Caco-2 (cell line): ENCODE measurements at regions not wholly inside any gene's neighbourhood (a gene's known extent, or its start where the extent isn't known, plus 50 kb on each side); places are given as distances from the start of the nearest gene placed in this dataset.

Experiments
- BruUV-seq: library from RNA; stranded (reverse); fragments of 400-500 nt; replicated peaks from 2 replicates; lab custom pipeline; 2021; lab: Mats Ljungman, UMichigan
- CTCF ChIA-PET: fragments of 300-600 bp; sonication (Branson Sonifier 250); formaldehyde crosslinking; loops from one replicate; lab custom pipeline; 2022; ENCODE audit warnings: antibody characterized with exemption; lab: Charles Lee
- POLR2A ChIA-PET: fragments of 300-600 bp; sonication (Branson Sonifier 250); formaldehyde crosslinking; loops from one replicate; lab custom pipeline; 2022; ENCODE audit warnings: antibody characterized with exemption; lab: Charles Lee
- DNase-seq, 2 experiments: peaks; one replicate each; pipeline versions ENCODE4 v3.0.0 to v3.0.0-alpha.2; 2020 to 2022
- H3K27me3 ChIP-seq: replicated peaks from 2 replicates; pipeline ENCODE4 v1.6.0; 2011; ENCODE audit warnings: low read length; ENCODE audit not compliant: control insufficient read depth, insufficient read depth
- H3K36me3 ChIP-seq: 2 replicates; pipeline ENCODE4 v1.5.1; 2011; ENCODE audit warnings: low read length; ENCODE audit not compliant: control insufficient read depth, insufficient read depth
- H3K4me1 ChIP-seq: fragments of 250-450 bp; sonication (Bioruptor Pico); 2 replicates; pipeline ENCODE4 v1.5.1; 2020; ENCODE audit warnings: mild to moderate bottlenecking
- H3K4me3 ChIP-seq: 2 replicates; pipeline ENCODE4 v1.5.1; 2011; ENCODE audit warnings: low read depth, mild to moderate bottlenecking, control low read depth, low read length
- H3K9me3 ChIP-seq: fragments of 250-450 bp; sonication (Bioruptor Pico); 2 replicates; pipeline ENCODE4 v1.5.1; 2020; ENCODE audit warnings: mild to moderate bottlenecking, moderate library complexity
- H3K27ac Mint-ChIP-seq: one replicate; pipeline ENCODE4 v1.8.0; 2022; ENCODE audit warnings: mixed read lengths; ENCODE audit not compliant: unreplicated experiment
- H3K27me3 Mint-ChIP-seq: one replicate; pipeline ENCODE4 v1.8.0; 2022; ENCODE audit warnings: mixed read lengths; ENCODE audit not compliant: insufficient read depth, unreplicated experiment
- H3K36me3 Mint-ChIP-seq: one replicate; pipeline ENCODE4 v1.8.0; 2022; ENCODE audit warnings: mild to moderate bottlenecking, mixed read lengths; ENCODE audit not compliant: insufficient read depth, unreplicated experiment
- H3K4me1 Mint-ChIP-seq: one replicate; pipeline ENCODE4 v1.8.0; 2022; ENCODE audit warnings: low read depth, mixed read lengths; ENCODE audit not compliant: unreplicated experiment
- H3K4me3 Mint-ChIP-seq: one replicate; pipeline ENCODE4 v1.8.0; 2022; ENCODE audit warnings: mild to moderate bottlenecking, moderate library complexity, mixed read lengths; ENCODE audit not compliant: unreplicated experiment
- H3K9me3 Mint-ChIP-seq: one replicate; pipeline ENCODE4 v1.8.0; 2022; ENCODE audit warnings: mixed read lengths; ENCODE audit not compliant: unreplicated experiment
- CTCF ChIP-seq, 2 experiments: fragments of 200-600 bp in 1 of 2; IDR thresholded peaks; 1 replicate in 1 of 2; 2 replicates in 1 of 2; pipeline versions ENCODE4 v1.5.1 to v1.8.0; 2011 to 2022; ENCODE audit warnings: antibody characterized with exemption in 1 of 2, control low read depth in 1 of 2, inconsistent platforms in 1 of 2, low read depth in 1 of 2, low read length in 1 of 2, mild to moderate bottlenecking in 1 of 2, moderate library complexity in 1 of 2; ENCODE audit not compliant: insufficient read depth in 1 of 2, severe bottlenecking in 1 of 2, unreplicated experiment in 1 of 2
- intact Hi-C: fragments of 100-400 bp; cut with micrococcal nuclease; formaldehyde crosslinking; loops from one replicate; pipeline ENCODE4 v1.10.0; 2022; ENCODE audit not compliant: unreplicated experiment

- Histone ChIP-seq H3K4me3 (no peak overlapping the region), H3K27me3 (no peaks in the 10 kb centered on the region), H3K36me3 (no peaks in the 10 kb centered on the region), H3K4me1 (no peaks in the 10 kb centered on the region), H3K9me3 (no peaks in the 10 kb centered on the region)
- DNase-seq = no peak
- ChIA-PET CTCF (no interaction called here), POLR2A (no interaction called here)
- no peaks in the 10 kb centered on the region for H3K36me3 Mint-ChIP-seq
- H3K27ac Mint-ChIP-seq = no peak overlapping the region
- intact Hi-C loops = no loop called here
- H3K4me1 Mint-ChIP-seq = no peaks in the 10 kb centered on the region
- peaks cover 4% of the 10 kb centered on the region for H3K27me3 Mint-ChIP-seq
- no peak for TF ChIP-seq CTCF (IDR thresholded peaks at IDR 0.05; ENCODE audit: insufficient read depth in 1 of 2, low read depth in 1 of 2, low read length in 1 of 2, severe bottlenecking in 1 of 2, unreplicated experiment in 1 of 2)
- no peaks in the 10 kb centered on the region for H3K9me3 Mint-ChIP-seq
- H3K4me3 Mint-ChIP-seq = no peak overlapping the region
- BruUV-seq = no TSS peak
Observed at GRCh38 chr10:118181021-118181420, 134.3 kb upstream of the RAB11FIP2 start.

- H3K4me1 ChIP-seq = no peaks in the 10 kb centered on the region
- no TSS peak for BruUV-seq
- H3K4me1 Mint-ChIP-seq = no peaks in the 10 kb centered on the region
- H3K4me3 Mint-ChIP-seq = no peak overlapping the region
- H3K9me3 ChIP-seq = no peaks in the 10 kb centered on the region
- POLR2A ChIA-PET = no interaction called here
- CTCF ChIA-PET = no interaction called here
- no peaks in the 10 kb centered on the region for H3K36me3 Mint-ChIP-seq
- H3K4me3 ChIP-seq = no peak overlapping the region
- intact Hi-C loops = no loop called here
- no peaks in the 10 kb centered on the region for H3K36me3 ChIP-seq
- peaks cover 4% of the 10 kb centered on the region for H3K27me3 Mint-ChIP-seq
- H3K27me3 ChIP-seq = no peaks in the 10 kb centered on the region
- DNase-seq = no peak
- no peak for TF ChIP-seq CTCF (IDR thresholded peaks at IDR 0.05; ENCODE audit: insufficient read depth in 1 of 2, low read depth in 1 of 2, low read length in 1 of 2, severe bottlenecking in 1 of 2, unreplicated experiment in 1 of 2)
- no peaks in the 10 kb centered on the region for H3K9me3 Mint-ChIP-seq
- H3K27ac Mint-ChIP-seq = no peak overlapping the region
Observed at GRCh38 chr10:118175148-118175547, 128.4 kb upstream of the RAB11FIP2 start.

DNA sequence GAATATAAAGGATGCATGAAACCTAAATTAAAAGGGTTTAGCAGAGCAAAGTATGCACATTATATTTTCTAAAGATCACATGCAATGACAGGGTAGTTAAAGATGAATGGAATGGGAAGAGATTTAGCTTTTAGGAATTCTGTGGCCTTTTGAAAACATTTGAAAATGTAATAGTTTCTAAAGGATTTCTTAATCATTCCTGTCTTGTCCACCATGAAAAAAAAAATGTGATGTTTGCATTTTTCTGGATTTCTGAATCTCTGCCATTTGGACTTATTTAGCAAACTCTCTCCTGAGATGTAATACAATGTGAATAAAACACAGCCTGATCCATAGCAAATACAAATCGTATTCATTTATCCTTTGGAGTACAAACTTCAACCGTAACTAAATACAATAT, 126.6 kb upstream of the RAB11FIP2 start:
- Histone ChIP-seq H3K36me3 (no peaks in the 10 kb centered on the region), H3K9me3 (no peaks in the 10 kb centered on the region), H3K27me3 (no peaks in the 10 kb centered on the region), H3K4me1 (no peaks in the 10 kb centered on the region), H3K4me3 (no peak overlapping the region)
- Mint-ChIP-seq H3K27ac (no peak overlapping the region), H3K4me1 (no peaks in the 10 kb centered on the region), H3K9me3 (no peaks in the 10 kb centered on the region), H3K36me3 (no peaks in the 10 kb centered on the region), H3K27me3 (peaks cover 6% of the 10 kb centered on the region), H3K4me3 (no peak overlapping the region)
- intact Hi-C loops = no loop called here
- no peak for DNase-seq
- ChIA-PET POLR2A (no interaction called here), CTCF (no interaction called here)
- no peak for TF ChIP-seq CTCF (IDR thresholded peaks at IDR 0.05; ENCODE audit: insufficient read depth in 1 of 2, low read depth in 1 of 2, low read length in 1 of 2, severe bottlenecking in 1 of 2, unreplicated experiment in 1 of 2)
- no TSS peak for BruUV-seq
